GM23338 (cell line): ENCODE measurements at regions not wholly inside any gene's neighbourhood (a gene's known extent, or its start where the extent isn't known, plus 50 kb on each side); places are given as distances from the start of the nearest gene placed in this dataset.

ENCODE experiments used
- ATAC-seq: fragments of 200-7000 bp; cut with Tn5 transposase; 3 replicates; pipeline ENCODE4 v1.9.1; 2020
- DNase-seq: peaks from one replicate; pipeline ENCODE4 v3.0.0-alpha.2; 2015; ENCODE audit warnings: low spot score
- H2AFZ ChIP-seq: fragments of 200-600 bp; sonication (generic); 2 replicates; pipeline ENCODE4 v1.8.0; 2016; ENCODE audit warnings: antibody characterized with exemption, mild to moderate bottlenecking, moderate library complexity
- H3F3A ChIP-seq: fragments of 200-600 bp; sonication (generic); replicated peaks from 2 replicates; pipeline ENCODE4 v1.8.0; 2017; ENCODE audit warnings: antibody characterized with exemption, mixed run types, low read depth
- H3K27ac ChIP-seq: fragments of 200-600 bp; sonication (generic); 2 replicates; pipeline ENCODE4 v1.6.1; 2016; ENCODE audit warnings: low read depth
- H3K27me3 ChIP-seq: fragments of 200-600 bp; sonication (generic); 2 replicates; pipeline ENCODE4 v1.8.0; 2016; ENCODE audit warnings: mild to moderate bottlenecking, mixed run types, moderate library complexity; ENCODE audit not compliant: insufficient read depth
- H3K36me3 ChIP-seq: fragments of 200-600 bp; sonication (generic); 2 replicates; pipeline ENCODE4 v1.8.0; 2016; ENCODE audit warnings: mild to moderate bottlenecking; ENCODE audit not compliant: insufficient read depth
- H3K4me1 ChIP-seq: fragments of 200-600 bp; sonication (generic); 2 replicates; pipeline ENCODE4 v1.8.0; 2016; ENCODE audit warnings: mild to moderate bottlenecking, moderate library complexity; ENCODE audit not compliant: insufficient read depth
- H3K4me2 ChIP-seq: fragments of 200-600 bp; sonication (generic); 2 replicates; pipeline ENCODE4 v1.7.1; 2017; ENCODE audit warnings: mixed run types
- H3K4me3 ChIP-seq: fragments of 200-600 bp; sonication (generic); 2 replicates; pipeline ENCODE4 v1.6.1; 2016; ENCODE audit warnings: mixed run types
- H3K79me2 ChIP-seq: fragments of 200-600 bp; sonication (generic); replicated peaks from 2 replicates; pipeline ENCODE4 v1.8.0; 2017; ENCODE audit warnings: mild to moderate bottlenecking; ENCODE audit not compliant: insufficient read depth
- H3K9me2 ChIP-seq: fragments of 200-600 bp; sonication (generic); 2 replicates; pipeline ENCODE4 v1.8.0; 2017; ENCODE audit not compliant: insufficient read depth
- H4K20me1 ChIP-seq: fragments of 200-600 bp; sonication (generic); replicated peaks from 2 replicates; pipeline ENCODE4 v1.8.0; 2017; ENCODE audit warnings: mild to moderate bottlenecking; ENCODE audit not compliant: insufficient read depth
- H3K27ac Mint-ChIP-seq: 2 replicates; pipeline ENCODE4 v1.8.0; 2020; ENCODE audit warnings: inconsistent platforms, mild to moderate bottlenecking, moderate library complexity, mixed read lengths
- H3K27me3 Mint-ChIP-seq: 3 replicates; pipeline ENCODE4 v1.8.0; 2022; ENCODE audit warnings: low read depth, mild to moderate bottlenecking, moderate library complexity, mixed read lengths, inconsistent platforms; ENCODE audit not compliant: insufficient read depth, poor library complexity
- H3K36me3 Mint-ChIP-seq: 3 replicates; pipeline ENCODE4 v1.8.0; 2021; ENCODE audit warnings: low read depth, mild to moderate bottlenecking, inconsistent platforms, moderate library complexity, mixed read lengths
- H3K4me1 Mint-ChIP-seq: 3 replicates; pipeline ENCODE4 v1.8.0; 2020; ENCODE audit warnings: mild to moderate bottlenecking, inconsistent platforms, mixed read lengths
- H3K4me3 Mint-ChIP-seq: 3 replicates; pipeline ENCODE4 v1.8.0; 2021; ENCODE audit warnings: moderate library complexity, mild to moderate bottlenecking, inconsistent platforms, mixed read lengths
- H3K9me3 Mint-ChIP-seq: 3 replicates; pipeline ENCODE4 v1.8.0; 2020; ENCODE audit warnings: moderate library complexity, mild to moderate bottlenecking, inconsistent platforms, mixed read lengths
- CREB1 ChIP-seq: fragments of 250-450 bp; sonication (Bioruptor Pico); IDR thresholded peaks from 2 replicates; pipeline ENCODE4 v1.5.0; 2020; ENCODE audit warnings: low read depth, mild to moderate bottlenecking, moderate library complexity
- CTCF ChIP-seq, 2 experiments: fragments of 200-600 bp in 1 of 2; sonication (generic) in 1 of 2; conservative IDR thresholded peaks; 2 replicates each; pipeline versions ENCODE4 v1.5.1 to v1.6.1; 2016 to 2017; ENCODE audit warnings: antibody characterized with exemption in 2 of 2, low read depth in 2 of 2, mild to moderate bottlenecking in 2 of 2, moderate library complexity in 1 of 2
- ETS1 ChIP-seq: IDR thresholded peaks from 2 replicates; pipeline ENCODE4 v1.6.1; 2016; ENCODE audit warnings: antibody characterized with exemption
- JUNB ChIP-seq: IDR thresholded peaks from one replicate; pipeline ENCODE4 v1.6.1; 2016; ENCODE audit warnings: antibody characterized with exemption; ENCODE audit not compliant: unreplicated experiment
- NANOG ChIP-seq: IDR thresholded peaks from 2 replicates; pipeline ENCODE4 v1.6.1; 2016; ENCODE audit warnings: antibody characterized with exemption, borderline replicate concordance
- POLR2AphosphoS5 ChIP-seq: IDR thresholded peaks from 2 replicates; pipeline ENCODE4 v1.6.1; 2016; ENCODE audit warnings: antibody characterized with exemption, low read depth
- ZNF114 ChIP-seq: fragments of 250-450 bp; sonication (Bioruptor Pico); IDR thresholded peaks from 2 replicates; pipeline ENCODE4 v1.5.0; 2020; ENCODE audit warnings: mild to moderate bottlenecking, moderate library complexity
- ZNF331 ChIP-seq: fragments of 250-450 bp; sonication (Bioruptor Pico); IDR thresholded peaks from 2 replicates; pipeline ENCODE4 v1.5.0; 2020; ENCODE audit warnings: low read depth, mild to moderate bottlenecking, moderate library complexity
- ZNF462 ChIP-seq: fragments of 250-450 bp; sonication (Bioruptor Pico); IDR thresholded peaks from 2 replicates; pipeline ENCODE4 v1.5.0; 2020; ENCODE audit warnings: mild to moderate bottlenecking, moderate library complexity

- no peaks in the 10 kb centered on the region for H3K27me3 ChIP-seq
- Mint-ChIP-seq H3K27ac (0 out of 2 replicates have a peak overlapping the region, but pooled peaks have one; percentile 3), H3K36me3 (peaks cover 24% of the 10 kb centered on the region), H3K4me3 (no peak overlapping the region), H3K27me3 (peaks cover 1% of the 10 kb centered on the region), H3K4me1 (peaks cover 15% of the 10 kb centered on the region), H3K9me3 (peaks cover 23% of the 10 kb centered on the region)
- H3K4me3 ChIP-seq, result no peak overlapping the region
- H3K79me2 ChIP-seq, result no peaks in the 10 kb centered on the region
- no peak for ATAC-seq
- DNase-seq, result no peak
- H3K4me2 ChIP-seq, result no peak overlapping the region
- no peaks in the 10 kb centered on the region; the same call in 1 of the 2 replicates for H3K9me2 ChIP-seq
- H3K27ac ChIP-seq, result no peak overlapping the region
- TF ChIP-seq CTCF (conservative IDR thresholded peaks at IDR 0.05; ENCODE audit: low read depth in 2 of 2) (no peak), ZNF331 (CRISPR knock-in tag) (no peak)
- no peak overlapping the region for H2AFZ ChIP-seq
- peaks cover 5% of the 10 kb centered on the region; the same call in 1 of the 2 replicates for H3K36me3 ChIP-seq
- no peaks in the 10 kb centered on the region for H3F3A ChIP-seq
- no peaks in the 10 kb centered on the region for H4K20me1 ChIP-seq
- H3K4me1 ChIP-seq, result peaks cover 18% of the 10 kb centered on the region; the same call in 1 of the 2 replicates
These were observed 875.4 kb downstream of the ROBO2 start for GRCh38 chr3:77915336-77915735.

- TF ChIP-seq NANOG (peak; percentile 81), CREB1 (no peak), POLR2AphosphoS5 (no peak), ZNF462 (CRISPR knock-in tag) (no peak), ZNF114 (CRISPR knock-in tag) (no peak), ETS1 (no peak), JUNB (no peak)
- Histone ChIP-seq H3K4me2 (peak overlapping the region; percentile 4; the same call in 1 of the 2 replicates), H3K79me2 (no peaks in the 10 kb centered on the region), H3K4me3 (no peak overlapping the region), H3K36me3 (peaks cover 5% of the 10 kb centered on the region; the same call in 1 of the 2 replicates), H3F3A (no peaks in the 10 kb centered on the region), H3K9me2 (no peaks in the 10 kb centered on the region), H3K27ac (no peak overlapping the region), H2AFZ (no peak overlapping the region), H3K27me3 (no peaks in the 10 kb centered on the region), H3K4me1 (peaks cover 18% of the 10 kb centered on the region; the same call in 1 of the 2 replicates), H4K20me1 (no peaks in the 10 kb centered on the region)
- ATAC-seq (peak; percentile 53; the same call in 1 of the 3 replicates), DNase-seq (peak; percentile 30)
- Mint-ChIP-seq H3K36me3 (peaks cover 42% of the 10 kb centered on the region), H3K27me3 (peaks cover 1% of the 10 kb centered on the region), H3K4me3 (no peak overlapping the region), H3K9me3 (peaks cover 41% of the 10 kb centered on the region), H3K27ac (peak overlapping the region; percentile 52; the same call in 1 of the 2 replicates), H3K4me1 (peaks cover 15% of the 10 kb centered on the region)
These were observed 877.3 kb downstream of the ROBO2 start for GRCh38 chr3:77917225-77917624.
